Activated CD4-positive, alpha-beta T cell treated with anti-CD3 and anti-CD28 coated beads, Interleukin-2, amount 50 U/mL, for 24 hours (primary cell): ENCODE measurements at regions not wholly inside any gene's neighbourhood (a gene's known extent, or its start where the extent isn't known, plus 50 kb on each side); places are given as distances from the start of the nearest gene placed in this dataset.
"Not testable (repeated sequence)": the region's sequence is repeated elsewhere in the genome, so short reads cannot be mapped to it uniquely, and the experiment has no call there.

Source experiments
- DNase-seq, 2 donors: peaks; one replicate each; pipeline ENCODE4 v3.0.0-alpha.2; 2020; ENCODE audit warnings: low read depth in 1 of 2, low spot score in 1 of 2

DNA sequence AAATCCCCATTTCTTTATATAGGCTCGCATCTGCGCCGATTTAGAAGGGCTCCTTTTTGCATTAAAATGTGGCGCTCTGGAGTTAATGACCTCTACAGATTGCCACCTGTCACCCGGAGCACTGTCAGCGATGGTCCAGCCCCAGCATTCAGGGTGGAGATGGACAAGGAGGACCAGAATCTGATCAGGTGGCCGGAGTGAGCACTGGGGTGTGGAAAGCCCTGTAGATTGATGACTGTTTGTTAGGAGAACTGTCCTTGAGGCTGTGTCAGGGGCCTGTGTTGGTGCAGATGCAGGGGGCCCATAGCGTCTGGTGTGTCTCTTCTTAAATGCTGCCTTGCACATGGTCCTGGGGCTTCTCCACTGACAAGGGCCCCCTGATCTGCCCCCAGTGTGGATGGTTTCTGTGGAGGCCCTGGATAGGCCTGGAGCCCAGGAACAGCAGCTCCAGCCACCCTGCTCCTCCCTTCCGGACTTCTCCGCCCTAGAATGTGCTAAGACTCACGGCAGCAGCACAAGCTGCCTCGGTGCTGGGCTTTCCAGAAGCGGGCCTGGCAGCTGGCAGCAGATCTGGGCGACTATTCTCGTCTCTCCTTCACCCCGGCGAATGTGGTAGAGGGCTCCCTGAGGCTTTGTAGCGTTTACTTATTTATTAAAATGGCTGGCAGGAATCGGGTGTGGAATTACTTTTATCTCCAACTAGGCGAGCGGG is 1333.3 kb downstream of the BRD1 start:
- DNase-seq, result no peak

DNA sequence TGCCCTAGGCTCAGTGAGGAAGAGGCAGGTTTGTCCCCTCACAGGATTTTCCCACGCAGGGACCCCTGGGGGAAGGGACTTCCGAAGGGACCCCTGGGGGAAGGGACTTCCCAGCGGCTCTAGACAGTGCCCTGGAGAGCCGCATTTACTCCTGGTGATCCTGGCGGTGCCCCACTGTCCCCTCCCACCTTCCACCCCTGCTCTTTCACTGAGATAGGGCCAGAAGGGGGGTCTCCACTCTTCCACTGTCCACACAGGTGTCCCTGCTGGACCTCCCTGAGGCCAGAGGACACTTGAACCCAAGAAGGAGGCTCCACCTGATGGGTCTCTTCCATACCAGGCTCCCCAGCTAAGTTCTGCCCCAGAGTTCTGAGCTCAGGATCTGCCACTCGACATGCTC is 1333.9 kb downstream of the BRD1 start:
- DNase-seq, result no peak

DNA sequence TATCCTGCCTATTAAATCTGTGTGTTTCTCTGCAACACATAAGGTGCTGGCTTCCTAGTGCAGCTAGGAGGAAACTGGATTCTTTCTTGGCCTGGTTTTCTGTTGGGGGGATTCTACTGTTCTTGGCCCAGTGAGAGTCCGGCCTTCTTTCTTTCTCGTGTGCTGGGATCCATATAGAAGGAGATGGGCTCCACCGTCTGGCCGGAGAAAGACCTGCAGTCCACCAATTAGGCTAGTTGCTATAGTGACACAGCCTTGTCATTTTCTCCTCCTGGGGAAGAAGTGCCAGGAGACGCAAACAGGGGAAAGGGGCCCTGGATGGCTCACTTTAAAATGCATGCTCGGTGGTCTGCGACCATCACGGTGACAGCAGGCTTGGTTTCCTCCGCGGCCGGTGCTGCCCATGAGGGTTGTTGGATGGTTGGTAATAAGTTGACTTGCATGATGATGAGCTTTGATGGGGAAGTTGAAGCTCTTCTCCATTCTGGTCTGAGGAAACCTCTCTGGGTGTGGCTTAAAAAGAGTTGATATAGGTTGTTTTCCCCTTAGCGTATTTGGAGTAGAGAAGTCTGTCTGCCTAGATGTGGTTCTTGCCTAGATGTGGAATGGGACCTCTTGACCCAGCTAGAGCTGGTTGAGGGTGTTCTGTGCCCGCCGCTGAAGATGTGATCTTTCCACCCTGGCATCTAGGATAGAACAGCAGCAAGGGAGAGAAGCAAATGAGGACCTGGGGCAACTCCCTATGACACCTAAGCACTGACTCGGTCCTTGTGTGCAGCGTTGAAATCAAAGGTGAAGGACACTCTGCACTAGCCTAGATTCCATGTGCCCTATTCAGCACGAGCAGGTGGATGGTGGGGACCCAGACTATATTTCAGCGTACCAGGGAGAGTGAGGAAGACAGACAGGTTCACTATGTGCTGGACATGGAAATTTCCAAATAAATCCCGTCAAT is 1335.0 kb downstream of the BRD1 start:
- DNase-seq, result no peak

DNA sequence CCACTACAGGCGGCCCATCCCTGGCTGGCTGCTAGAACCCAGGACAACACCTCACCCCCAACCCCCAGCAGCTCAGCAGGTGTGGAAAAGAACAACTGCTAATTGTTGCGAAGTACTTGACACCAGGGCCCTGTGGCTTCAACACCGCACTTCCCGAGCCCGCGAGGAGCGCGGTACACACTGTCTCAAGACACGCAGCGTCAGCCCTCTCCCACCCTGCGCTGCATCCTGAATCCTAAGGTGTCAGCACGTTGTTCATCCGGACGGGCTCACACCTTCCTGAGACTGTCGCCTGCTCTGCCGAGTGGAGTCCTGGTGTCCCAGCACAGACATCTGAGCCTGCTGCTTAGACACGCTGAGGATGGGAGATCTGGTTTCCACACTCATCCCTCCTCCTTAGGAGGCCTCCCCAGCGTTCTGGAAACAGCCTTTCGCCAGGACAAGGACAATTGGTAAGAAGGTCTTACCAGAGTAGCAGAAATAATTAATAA is 1336.2 kb downstream of the BRD1 start:
- DNase-seq, result no peak

DNA sequence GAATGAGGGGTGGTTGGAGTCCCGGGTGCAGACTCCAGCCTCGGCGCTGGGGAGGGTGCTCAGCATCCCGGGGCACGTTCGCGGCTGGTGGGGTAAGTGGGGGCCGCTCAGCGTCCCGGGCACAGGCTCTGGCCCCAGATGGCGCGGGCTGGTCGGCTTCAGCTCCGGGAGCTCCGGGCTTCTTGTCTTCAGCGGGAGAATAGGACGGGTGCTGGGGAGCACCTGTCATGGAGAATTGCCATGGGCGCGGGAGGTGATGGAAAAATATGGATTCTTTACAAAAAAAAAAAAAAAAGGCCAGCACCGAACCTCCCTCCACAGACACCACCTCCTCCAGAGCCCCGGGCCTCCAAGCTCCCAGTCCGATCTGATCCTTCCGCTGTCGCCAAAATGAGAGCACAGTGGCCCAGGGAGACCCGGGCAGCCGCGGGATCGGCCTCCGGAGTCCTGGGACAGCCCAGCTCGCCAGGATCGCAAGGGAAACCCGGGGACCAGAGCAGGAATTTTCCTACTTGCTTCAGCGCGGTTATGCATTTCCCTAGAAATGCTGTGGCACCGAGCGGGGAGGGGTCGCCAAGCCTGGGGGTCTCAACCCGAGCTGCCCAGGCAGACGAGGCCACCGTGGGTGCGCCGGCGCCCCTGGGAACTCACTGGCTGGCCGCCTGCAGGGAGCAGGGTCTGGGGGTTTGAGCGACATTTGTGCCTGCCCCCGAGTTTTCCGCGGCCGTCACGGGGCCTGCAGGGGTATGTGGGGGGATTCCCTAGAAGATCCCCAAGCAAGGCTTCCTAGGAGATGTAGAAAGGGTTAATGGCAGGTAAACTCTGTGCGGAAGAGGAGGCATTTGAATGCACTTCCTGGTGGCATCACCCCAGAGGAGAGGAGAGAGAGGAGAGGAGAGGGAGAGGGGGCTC is 1336.9 kb downstream of the BRD1 start:
- DNase-seq, result no peak

DNA sequence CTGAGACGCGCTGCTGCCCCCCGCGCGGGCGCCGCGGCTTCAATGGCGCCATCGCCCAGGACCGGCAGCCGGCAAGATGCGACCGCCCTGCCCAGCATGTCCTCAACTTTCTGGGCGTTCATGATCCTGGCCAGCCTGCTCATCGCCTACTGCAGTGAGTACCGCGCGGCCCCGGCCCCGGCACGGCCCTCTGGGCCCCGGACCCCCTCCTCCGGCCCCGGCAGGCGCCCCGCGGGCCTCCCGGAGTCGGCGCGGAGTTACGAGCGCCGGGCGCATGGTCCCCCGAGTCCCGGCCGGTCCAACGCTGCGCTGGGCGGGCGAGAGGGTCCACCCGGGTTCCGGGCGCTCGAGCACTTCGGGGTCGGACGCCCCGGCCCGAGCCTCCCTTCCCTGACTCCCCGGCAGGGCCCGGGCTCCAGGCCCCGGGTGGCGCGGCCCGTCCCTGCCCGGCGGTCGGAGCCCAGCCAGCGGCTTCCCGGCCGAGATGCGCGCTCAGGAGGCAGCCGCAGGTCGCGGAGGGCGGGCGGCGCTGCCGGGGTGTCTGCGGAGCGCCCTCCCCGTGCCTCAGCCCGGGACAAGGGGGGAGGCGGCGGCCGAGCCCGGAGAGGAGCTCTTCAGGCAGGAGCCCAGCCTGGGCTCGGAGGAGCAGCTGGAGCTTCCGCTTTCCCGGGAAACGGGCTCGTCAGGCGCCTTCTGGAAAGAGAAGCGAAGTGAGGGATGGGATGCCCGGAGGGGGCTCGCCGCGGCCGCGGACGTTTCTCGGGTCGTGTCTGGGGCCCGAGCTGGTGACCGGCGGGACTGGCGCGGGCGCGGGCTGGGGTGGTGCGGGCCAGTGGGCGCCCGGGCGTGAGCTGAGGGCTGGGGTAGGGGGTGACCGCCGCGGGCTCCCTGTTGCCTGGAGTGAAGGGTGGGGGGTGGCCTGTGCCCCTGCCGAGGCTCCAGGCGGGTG is 1337.8 kb downstream of the BRD1 start:
- no peak for DNase-seq

DNA sequence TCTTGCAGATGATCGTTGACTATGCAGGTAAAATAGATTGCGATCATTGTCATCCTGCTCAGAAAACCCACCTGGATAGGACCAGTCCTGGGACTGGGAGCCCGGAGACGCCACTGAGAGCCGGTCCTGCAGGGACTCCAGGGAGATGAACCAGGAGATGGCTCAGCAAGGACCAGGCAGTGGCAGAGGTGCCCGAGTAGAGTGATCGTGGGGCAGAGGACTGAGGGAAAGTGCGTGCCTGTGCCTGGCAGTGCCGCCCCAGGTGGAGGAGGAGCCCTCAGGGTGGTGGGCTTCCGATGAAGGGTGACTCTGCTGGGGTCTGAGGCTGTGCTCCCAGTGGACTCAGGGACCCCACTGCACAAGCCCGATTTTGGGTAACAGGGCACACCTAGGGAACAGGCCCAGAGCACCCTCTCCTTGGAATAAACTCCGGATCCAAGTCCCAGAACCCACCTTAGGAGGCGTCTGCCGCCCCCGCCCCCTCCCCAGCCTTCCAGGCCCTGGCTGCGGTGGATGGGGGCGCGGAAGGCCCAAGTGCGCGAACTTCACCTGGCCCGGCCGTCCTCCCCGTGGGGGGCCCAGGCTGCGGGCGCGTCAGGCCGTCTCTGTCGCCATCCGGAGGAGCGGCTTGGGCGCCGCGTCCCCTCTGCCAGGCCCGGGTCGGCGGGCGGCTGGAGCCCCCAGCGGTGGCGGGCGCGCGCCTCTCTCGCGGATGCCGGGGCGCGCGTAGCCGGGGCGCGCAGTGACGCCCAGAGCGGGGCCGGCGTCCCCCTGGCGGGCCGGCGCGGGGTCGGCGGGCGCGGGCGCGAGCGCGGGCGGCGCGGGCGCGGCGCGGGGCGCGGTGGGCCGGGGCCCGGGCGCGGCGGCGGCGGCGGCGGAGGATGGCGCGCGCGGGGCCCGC is 1338.8 kb downstream of the BRD1 start:
- no peak for DNase-seq

DNA sequence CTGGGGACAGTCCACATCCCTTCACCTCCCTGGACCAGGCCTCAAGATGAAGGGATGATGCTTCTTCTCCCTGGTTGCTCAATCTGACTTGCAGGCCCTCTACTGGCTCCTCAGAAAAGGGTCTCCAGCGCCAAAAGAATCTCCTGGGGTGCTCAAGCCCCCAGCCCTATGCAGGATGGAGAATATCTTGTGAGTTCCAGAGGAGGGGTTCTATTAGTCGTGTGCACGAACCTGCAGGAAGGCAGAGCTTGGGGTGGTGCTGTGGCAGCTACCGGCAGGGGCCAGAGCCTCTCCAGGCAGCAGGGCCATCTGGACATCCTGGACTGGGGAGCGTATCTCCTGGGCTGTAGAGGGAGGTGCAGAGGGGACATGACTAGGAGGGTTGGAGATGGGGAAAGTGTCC is 1339.5 kb downstream of the BRD1 start:
- no peak for DNase-seq

DNA sequence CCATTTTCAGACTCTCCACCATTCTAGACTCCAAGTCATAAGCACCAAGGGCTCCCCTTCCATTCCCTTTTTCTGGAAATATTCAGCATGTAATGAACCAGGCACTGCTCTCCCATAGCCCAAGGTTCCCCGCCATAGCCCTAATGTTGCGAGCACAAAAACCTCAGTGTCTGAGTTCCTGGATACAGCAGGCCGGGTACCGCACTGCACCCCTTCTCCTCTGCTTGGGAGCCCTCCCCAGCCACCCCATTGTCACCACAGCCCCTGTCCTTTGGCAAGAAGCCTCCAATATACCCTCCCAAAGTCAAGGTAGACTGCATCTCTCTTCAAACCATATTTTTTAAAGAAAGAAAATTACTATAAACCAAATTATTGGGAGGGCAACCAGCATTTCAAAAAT is 1341.1 kb downstream of the BRD1 start:
- DNase-seq, result no peak

DNA sequence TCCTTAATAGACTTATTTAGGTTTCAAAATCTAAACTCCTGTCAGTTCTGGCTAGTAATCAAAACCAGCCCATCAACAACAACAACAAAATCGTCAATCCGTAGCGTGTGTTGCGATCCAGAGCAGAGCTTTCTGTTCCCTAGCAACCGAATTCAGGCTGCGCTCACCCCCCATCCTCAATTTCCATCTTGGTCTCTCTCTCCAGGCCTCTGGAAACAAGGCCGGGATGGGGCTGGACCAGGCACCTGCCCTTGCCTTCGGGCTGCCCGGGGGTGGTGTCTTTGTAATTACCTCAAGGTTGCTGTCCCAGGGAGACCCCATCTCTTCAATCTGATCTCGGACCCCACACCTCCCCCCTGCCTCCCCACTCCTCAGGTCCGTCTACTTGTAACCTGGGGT is 1341.5 kb downstream of the BRD1 start:
- no peak for DNase-seq

DNA sequence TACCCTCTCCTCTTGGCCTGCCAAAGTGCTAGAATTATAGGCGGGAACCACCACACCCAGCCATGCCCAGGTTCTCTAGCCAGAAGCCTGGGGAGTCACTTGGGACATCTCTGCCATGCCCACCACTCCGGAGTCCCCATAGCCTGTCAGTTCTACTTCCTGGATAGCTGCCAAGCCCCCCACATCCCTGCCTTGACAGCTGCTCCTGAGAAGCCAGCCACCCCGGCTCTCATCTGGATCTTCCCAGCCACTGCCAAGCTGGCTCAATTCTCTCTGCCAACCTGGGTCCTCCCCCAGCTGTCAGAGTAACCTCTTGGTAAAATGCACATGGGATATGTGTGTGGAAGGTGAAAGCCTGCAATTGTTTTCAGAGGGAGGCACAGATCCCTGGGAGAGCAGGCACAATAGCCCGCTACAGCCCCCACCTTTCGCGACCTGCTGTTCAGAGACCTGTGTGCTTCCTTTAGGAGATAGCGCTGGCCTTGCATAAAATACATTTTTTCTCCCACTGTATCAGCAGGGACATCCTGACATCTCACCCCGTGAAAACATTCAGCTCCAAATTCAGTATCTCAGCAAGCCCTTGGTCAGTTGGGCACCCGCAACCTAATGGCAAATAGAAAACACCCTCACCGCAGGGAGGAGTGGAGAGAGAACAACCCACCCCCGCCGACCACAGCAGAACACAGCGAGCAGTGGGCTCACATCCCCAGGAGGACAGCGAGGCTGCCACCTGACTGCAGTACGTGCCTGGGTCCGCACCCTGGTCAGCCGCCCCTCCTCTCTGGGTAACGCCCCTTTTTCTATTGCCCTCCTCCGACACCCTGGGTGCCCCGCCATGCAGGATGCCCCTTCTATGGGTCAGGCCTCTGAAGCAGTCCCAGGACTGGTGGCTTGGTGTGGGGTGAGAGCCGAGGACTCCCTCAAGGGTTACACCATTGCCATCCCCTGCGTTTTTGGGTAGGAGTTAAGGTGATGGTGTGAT is 1342.2 kb downstream of the BRD1 start:
- DNase-seq, result no peak

DNA sequence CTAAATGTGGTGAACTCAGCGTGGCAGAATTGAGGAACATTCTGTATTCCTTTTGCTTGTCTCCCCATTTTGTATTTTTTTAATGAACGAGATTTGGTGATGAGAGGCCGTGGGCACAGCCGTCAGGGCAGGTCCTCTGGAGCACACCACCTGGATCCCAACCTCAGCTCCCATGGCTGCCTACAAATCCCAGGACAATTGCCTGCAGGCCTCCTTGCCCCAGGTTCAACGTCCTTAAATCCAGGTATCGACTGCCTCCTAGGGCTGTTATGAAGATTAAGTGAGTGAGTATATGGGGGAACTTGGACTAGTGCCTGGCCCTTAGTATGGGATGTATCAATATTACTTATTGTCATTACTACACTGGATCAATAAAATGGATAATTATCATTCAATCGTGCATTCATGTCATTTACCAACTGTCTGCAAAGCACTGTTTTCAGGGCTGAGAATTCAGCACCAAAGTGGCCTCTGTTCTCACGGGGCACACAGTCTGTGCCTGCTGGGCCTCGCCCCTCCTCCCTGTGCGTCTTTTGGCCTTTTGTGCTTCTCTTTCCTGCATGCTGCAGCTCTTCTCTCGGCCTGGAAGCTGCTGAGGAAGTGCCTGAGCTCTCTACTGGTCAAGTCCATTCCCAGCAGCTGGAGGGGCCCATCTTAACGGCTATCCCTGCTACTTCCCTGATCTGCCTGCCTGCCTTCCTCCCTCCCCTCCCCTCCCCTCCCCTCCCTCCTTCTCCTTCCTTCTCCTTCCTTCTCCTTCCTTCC is 1343.7 kb downstream of the BRD1 start:
- DNase-seq, result no peak

DNA sequence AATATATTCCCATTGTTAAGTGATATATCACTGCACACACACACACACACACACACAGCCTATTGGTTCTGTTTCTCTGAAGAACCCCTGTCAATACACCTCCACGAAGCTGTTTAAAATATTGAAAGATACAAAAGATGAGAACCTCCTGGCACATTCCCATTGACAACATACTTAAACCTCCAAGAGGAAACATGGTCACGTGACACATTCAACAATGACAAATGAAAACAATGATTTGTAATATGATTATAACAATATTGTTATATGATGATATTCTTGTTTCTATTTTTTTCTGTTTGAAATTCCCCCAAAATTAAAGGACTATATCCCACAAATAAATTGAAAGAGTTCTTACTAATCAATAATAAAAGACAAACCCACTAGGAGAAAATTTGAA is 1344.9 kb downstream of the BRD1 start:
- DNase-seq, result no peak

DNA sequence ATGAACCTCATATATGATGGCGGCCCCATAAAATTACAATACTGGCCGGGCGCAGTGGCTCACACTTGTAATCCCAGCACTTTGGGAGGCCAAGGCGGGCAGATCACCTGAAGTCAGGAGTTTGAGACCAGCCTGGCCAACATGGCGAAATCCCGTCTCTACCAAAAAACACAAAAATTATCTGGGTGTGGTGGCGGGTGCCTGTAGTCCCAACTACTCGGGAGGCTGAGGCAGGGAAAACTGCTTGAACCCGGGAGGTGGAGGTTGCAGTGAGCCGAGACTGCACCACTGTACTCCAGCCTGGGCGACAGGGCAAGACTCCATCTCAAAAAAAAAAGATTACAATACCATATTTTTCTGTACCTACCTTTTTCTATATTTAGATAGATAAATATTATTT is 1345.5 kb downstream of the BRD1 start:
- DNase-seq, result not testable (repeated sequence)

DNA sequence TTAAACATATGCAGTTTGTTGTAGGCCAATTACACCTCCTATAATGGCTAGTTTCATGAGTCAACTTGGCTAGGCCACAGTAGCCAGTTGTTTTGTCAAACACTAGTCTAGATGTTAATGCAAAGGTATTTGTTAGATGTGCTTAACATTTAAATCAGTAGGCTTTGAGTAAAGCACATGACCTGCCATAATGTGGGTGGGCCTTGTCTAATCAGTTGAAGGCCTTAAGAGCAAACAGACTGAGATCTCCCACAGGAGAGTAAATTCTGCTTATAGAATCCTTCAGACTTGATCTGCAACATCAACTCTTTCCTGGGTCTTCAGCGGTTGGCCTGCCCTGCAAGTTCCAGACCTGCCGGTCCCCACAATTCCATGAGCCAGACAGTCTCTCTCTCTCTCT is 1345.9 kb downstream of the BRD1 start:
- DNase-seq, result no peak

DNA sequence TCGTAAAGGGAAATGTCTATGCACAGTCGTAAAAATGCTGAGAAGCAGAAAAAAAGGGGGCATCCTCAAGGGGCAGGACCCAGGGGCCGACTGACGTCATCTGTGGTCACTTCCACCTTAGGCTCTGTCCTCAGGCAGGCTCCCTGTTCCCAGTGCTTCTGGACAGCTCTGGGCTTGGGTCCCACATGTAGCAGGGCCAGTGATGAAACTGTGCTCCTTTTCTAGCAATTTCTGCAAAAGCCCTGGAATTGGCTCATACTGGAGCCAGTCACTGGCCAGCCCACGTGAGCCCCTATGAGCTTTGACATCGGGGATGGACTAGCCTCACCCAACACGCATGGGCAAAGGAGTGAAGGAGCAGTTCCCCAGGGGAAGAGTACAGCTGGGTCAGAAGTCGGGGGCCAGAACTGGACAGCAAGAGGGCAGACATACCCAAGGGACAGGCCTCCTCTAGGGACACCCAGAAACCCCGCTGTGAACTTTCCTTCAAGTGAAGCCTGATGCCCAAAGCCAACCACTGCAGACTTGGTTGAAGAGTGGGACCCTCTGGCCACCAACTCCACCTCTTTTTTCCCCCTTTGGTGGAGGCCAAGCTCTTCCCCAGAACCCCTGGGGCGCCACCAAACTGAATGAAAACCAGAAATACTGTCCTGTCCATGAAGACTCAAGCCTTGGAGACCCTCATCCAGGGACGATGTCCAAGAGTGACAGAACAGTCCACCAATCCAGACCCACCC is 1349.0 kb downstream of the BRD1 start:
- DNase-seq, result no peak
